Left ventricle myocardium superior (tissue), 1 donor: ENCODE measurements at regions not wholly inside any gene's neighbourhood (a gene's known extent, or its start where the extent isn't known, plus 50 kb on each side); places are given as distances from the start of the nearest gene placed in this dataset.

ENCODE experiments used
- ATAC-seq: fragments of 200-7000 bp; cut with Tn5 transposase; one replicate; pipeline ENCODE4 v1.9.1; 2020; ENCODE audit warnings: mild to moderate bottlenecking, moderate library complexity
- DNase-seq: peaks from one replicate; pipeline ENCODE4 v3.0.0-alpha.2; 2020
- intact Hi-C: fragments of 100-400 bp; cut with micrococcal nuclease; formaldehyde crosslinking; loops from one replicate; pipeline ENCODE4 v1.11.0; 2022
- donor health status: DM: no; HTN: yes; CAD: no; lungs with severe emphysema.

DNA sequence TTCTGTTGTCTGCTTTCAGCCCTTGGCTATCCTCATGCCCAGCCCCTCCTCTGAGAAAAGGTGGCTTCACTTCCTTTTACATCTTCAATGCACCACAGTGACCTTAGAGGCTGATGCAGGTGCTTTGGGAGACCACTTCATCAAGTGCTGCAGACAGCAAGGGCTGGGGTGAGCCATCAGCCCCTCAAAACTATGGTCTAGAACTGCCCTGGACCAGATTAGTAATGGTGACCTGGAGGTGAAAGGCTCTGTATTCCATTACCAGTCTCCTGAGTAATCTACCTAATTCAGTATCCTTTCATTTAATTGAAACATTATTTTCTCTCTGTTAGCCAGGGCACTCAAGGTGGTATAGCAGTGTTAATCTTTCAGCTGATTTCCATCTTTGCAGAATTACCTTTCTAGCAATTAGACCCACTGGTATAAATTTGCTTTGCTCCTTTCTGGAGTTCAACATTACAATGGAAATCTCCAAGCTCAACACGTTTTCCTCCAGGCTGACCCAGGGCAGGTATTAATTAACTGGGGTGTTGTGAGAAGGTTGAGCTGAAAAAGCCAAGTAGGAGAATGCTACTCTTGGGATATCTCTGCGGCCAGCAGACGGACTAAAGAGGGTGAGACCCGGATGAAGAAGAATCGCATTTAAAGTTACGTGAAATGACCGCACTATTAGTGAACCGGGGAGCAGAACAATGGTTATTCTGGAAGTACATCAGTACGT lies 469.0 kb downstream of the MEIS1 start:
- ATAC-seq, result no peak
- no peak for DNase-seq
- intact Hi-C loops, result no loop called here

DNA sequence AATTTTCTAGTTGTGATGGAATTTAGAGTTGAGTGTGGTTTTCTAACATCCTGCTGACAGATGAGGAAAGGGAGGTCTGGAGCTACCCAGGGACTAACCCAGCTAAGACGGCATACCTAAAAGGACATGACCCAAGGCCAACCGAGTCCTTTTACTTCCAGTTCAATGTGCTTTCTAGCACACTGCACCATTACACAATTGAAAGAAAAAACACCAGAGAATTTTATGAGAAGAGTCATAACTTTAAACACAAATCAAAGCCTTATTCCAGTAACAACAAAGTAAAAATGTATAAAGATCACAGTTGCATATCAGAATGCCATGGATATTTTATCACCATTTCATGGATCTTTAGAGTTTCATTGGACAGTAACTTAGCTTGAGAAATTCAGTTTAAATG lies 480.3 kb downstream of the MEIS1 start:
- intact Hi-C loops, result no loop called here
- ATAC-seq, result no peak
- DNase-seq, result no peak

DNA sequence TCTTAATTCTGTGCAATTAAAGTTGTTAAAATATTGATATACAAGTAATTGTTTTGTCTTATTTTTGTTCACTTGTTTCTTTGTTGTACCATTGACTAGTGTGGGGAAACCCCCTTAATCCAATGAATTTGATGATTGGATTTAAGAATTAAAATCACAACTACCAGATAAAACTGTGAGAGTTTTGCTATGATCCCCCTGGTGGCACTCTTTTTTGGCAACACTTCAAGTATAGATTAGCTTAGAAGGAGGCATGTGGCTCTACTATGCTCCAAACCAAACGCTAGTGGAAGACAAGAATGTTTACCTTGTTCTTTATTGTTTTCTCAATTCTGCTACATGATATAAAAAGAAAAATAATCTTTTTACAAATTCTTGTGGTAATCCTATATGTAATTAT lies 477.8 kb upstream of the ETAA1 start:
- no peak for DNase-seq
- intact Hi-C loops, result no loop called here
- no peak for ATAC-seq

DNA sequence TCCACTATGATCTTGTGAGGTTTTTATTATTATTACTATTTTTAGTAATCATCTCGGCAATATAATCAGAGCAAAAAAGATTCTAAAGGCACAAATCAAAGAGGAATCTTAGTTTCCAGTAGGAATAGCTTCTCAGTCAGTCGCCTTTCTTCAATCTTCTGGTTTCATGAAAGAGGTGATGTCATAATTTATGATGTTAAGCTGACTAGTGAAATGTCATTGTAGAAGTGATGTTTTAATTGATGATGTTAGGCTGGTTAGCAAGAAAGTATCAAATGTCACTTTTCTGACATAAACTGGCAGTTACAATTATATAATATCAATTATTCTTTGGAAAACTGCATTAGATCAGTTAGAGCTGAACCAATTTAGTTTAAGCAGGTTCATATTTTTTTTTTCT lies 476.7 kb upstream of the ETAA1 start:
- no peak for DNase-seq
- no peak for ATAC-seq
- intact Hi-C loops, result no loop called here

DNA sequence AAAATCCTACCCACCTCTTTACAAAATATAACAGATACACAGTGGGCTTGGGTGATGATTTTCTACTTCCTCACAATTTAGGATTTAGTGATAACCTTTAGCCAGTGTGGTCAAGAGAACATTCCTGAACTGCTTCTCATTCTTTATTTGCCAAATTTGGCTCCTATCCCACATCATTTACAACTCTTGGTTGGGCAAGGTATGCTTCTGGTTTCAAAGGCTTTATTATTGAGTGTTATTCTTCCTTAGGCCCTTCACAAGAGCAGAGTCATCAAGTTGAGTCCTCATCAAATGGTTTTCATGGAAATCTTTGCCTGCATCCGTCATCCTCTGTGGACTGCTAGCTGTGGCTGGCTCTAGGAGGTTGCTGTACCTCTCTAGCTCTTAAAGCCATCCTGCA lies 472.0 kb upstream of the ETAA1 start:
- intact Hi-C loops, result no loop called here
- no peak for DNase-seq
- ATAC-seq, result no peak

DNA sequence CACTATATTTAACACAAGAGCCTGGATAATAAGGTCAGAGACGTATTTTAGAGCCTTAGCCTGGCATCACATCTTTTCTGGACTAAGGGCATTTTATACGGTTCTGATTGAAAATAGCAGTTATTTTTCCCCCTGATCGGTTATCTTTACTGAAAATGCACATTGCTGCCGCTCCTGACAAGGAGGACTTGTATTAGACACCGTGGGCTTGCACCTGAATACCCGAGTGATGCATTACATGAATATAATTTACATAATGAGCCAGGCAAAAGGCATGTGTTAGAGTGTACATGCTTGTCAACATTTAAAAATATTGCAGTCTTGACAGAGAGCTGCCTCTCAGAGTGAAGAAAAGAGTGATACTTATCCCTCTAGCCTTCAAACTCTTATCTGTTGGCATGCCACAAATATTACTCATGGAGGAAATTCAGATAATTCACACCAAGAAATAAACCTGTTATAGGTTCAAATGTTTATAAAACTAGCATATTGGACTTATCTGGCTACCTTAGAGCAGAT lies 470.5 kb upstream of the ETAA1 start:
- intact Hi-C loops, result no loop called here
- no peak for ATAC-seq
- DNase-seq, result no peak

DNA sequence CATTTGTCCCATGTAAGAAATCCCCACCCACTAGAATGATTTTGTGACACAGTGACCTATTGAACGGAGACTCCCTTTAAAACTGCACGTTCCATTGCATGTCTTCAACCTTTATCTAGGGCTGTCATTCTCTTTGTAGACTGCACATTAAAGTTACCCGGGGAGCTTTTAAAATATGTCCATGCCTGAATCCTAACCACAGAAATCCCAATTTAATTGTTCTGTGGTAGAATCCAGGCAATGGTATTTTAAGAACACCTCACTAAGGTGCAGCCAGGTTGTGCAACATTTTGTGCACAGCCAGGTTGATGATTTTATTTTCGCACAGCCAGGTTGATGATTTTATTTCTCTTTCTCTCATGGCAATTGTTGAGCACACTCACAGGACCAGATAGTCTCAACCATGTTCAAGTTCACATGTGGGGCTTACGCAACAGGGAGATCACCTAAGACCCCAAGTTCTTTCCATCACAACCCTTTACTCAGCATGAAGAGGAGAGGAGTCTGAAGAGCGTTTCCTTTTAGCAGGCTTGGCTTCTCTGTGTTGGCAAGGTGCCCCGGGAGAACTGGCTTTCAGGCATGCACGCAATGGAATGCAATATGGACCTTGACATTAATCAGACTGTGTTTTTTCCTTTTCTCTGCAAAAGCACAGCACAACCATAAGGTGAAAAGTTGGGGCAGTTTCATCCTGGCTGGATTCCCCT lies 467.3 kb upstream of the ETAA1 start:
- intact Hi-C loops, result no loop called here
- ATAC-seq (peak; percentile 41), DNase-seq (peak; percentile 61)

DNA sequence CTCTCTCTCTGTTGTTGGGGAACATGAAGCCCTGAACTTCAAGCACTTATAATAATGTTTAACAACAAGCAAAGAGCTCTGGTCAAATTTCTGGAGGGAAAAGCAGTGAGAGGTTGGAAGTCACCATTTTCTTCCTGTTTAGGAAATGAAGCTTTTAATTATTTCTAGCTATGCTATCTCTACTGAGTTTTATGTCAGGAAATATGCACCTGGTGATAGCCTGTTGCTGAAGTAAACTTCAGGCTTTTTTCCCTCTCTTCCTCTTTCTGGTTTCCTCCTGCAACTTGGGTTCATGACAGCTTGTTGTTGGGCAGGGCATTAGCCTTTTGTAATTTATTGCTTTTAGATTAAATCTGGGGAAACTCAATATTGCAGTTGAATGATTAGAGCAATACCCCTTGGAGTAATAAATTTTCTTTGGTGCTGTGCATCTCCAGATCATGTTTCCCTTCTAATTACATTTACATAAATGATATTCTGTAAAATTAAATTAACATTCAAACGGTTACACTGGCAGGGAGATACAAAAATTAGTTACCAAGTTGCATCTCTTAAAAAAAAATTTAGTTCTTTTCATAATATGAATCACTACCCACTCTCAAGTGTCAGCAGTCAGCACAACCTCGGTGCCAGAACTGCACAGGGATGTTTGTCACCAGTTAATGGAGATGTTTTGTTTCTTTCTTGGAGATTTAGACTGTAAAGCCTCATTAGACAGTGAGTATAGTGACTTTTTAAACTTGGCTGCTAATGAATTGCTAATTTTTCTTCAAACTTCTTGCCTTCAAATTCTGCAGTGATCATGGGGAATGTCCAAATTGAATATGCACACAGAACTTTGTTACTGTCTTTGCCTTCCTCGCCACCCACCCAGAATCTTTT lies 466.6 kb upstream of the ETAA1 start:
- intact Hi-C loops, result no loop called here
- ATAC-seq (no peak), DNase-seq (no peak)

DNA sequence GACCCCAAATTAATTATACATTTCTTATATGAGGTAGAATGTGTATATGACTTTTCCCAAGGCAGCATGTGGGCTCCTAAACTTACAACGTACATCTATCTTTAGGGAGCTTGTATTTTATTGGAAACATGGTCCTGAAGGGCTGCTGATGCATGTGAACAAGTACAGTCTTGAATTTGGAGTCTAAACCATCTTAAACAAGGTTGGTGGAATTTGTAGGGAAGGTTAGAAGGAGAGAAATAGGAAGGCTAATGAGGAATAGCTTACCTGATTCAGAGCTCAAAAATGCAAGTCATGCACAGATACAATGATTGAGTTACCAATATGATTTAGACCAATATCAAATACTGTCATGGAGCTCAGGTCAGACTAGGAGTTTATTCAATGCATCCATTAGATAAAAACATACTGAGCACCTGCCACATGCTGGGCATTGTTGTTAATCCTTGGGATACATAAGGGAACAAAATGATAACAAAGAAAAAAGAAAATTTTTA lies 458.6 kb upstream of the ETAA1 start:
- intact Hi-C loops, result no loop called here
- DNase-seq (no peak), ATAC-seq (no peak)

DNA sequence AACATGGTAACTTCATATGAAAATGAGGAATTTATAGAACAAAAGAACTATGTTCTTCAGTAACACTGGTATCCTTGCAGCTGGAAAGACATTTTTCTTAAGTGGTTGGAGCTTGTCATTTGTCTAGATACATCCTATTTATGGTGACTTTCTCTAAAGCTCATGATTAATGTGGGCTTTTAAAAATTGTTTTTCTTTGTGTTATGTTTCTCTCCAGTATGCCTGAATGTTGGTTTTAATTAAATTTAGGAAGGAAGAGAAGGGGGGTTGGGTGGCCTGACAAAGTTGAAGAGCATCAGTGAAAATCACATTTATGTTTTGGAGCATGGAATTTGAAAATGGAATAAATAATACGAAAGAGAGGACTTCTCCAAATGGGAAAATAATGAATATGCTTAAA lies 457.1 kb upstream of the ETAA1 start:
- intact Hi-C loops, result no loop called here
- ATAC-seq (no peak), DNase-seq (no peak)

DNA sequence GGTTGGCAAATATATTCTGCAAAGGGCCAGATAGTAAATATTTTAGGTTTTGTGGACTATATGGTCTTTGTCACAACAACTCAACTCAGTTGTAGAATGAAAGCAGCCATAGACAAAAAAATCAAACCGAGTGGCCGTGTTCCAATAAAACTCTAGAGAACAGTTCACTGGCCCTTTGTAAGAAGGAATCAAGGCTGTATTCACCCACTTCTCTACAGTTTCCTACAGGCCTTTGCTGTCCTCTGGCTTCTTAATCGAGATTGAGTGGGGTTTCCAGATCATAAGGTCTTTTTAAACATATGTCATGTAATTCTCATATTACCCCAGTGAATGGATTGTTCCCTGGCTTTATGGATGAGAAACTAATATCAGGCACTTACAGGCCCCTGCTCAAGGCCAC lies 448.9 kb upstream of the ETAA1 start:
- ATAC-seq, result no peak
- DNase-seq, result no peak
- intact Hi-C loops, result no loop called here

DNA sequence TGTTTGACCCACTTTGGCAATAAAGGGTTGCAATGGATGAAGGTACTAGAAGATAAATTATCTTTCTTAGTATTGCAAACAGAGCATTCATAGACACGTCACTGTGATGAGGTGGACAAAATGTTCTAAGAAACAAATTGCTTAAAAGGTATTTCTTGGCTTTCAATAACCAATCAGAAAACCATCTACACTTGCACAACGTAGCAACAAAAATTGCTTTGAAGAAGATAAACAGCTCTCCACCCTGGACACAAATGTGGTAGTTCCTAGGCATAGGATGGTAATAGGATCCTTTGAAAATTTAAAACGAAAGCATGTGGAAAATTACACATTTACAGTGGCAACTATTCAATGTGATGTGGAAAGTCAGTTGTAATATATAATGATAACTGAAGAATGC lies 439.9 kb upstream of the ETAA1 start:
- ATAC-seq, result no peak
- intact Hi-C loops, result no loop called here
- DNase-seq, result no peak

DNA sequence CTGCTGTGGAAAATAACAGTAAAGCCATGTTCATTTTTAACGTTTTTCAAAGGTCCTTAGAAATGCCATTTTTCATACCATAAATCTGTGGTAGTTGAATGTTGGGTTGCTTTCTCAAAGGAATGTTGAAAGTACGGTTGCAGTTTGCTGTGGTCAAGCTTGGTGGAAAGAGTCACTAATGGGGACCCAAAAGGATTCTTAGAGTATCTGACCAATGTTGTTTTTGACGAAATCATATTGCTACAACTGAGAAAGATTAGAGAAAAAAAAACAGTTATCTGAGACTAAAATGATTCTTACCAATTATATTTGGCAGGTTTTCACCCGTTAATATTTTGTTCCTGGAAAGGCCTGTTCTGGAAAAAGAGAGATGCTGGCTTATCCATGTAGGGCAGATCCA lies 439.5 kb upstream of the ETAA1 start:
- DNase-seq, result no peak
- ATAC-seq, result no peak
- intact Hi-C loops, result no loop called here

DNA sequence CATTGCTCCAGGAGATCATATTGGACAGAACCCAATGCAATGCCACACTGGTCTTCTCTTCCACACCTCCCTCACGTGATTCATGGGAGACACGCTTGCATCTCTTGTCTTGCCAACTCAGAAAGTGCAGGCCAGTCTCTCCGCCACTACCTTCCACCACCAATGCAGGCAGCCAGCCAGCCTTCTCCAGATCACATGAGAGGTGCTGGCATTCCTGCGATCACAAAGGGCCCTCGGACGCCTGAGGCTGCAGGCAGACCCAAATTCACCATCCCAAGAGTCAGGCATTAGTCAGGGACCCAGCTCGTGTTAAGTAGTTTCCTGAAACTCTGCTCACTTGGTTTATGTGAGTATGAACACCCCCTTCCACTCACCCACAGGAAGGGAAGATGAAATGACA lies 437.0 kb upstream of the ETAA1 start:
- peak; percentile 38 for DNase-seq
- peak; percentile 39 for ATAC-seq

DNA sequence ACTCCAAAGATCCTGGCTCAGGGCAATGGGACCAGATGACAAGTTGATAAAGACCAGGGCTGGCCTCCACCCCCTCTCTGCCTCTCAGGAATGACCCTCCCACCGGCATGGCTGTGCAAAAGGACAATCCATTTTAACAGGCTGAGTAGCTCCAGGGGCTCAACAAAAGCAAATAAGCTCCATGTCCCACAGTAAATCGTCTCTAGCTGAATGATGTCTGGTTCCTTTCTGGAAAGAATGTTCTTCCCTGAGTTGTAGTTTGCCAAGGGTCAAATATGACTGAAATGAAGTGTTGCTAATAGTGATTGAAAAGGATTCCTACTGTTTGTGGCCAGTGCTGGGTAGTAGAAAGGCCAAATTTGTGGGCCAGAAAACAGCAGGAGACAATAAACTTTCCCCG lies 434.4 kb upstream of the ETAA1 start:
- ATAC-seq (no peak), DNase-seq (no peak)
- intact Hi-C loops, result no loop called here

More for the DNA sequence above, 437.0 kb upstream of the ETAA1 start:
- intact Hi-C loops, result no loop called here

DNA sequence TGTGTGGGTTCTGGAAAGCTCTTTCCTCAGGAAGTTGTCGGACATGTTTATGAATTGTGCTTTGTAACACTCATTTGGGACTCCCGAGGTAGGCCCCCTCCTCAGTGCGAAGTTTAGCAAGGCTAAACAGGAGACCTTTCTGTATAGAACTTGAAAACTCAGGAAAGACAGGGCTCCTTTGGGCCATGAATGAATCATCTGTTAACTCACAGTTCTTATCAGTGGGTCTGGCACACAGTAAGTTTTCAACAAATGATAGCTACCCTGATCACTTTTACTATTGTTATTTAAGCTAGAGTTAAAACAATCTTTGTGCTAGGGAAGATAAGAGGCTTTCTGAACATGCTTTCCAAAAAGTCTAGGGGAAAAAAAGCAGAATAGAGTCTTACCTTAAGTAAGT lies 430.5 kb upstream of the ETAA1 start:
- intact Hi-C loops, result no loop called here
- DNase-seq (no peak), ATAC-seq (no peak)

DNA sequence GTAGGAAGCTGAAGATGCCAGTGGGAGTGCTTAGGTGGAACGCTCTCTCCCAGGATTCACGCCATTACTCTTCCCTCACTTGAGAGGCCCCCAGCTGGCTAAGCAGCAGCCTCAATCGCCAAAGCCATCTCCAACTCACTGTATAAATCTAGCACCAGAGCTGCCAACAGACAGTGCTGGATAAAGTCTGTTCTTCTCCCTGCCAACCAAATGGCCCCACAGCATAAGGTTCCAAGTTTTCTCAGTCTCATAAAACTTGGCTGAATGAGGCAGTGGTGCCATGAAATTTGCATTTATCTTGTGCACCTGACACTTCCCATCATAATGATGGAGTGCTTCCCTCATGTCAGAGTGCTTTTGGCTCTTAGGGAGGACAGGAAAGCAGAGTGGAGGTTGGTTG lies 428.2 kb upstream of the ETAA1 start:
- ATAC-seq, result no peak
- intact Hi-C loops, result no loop called here
- DNase-seq, result no peak

DNA sequence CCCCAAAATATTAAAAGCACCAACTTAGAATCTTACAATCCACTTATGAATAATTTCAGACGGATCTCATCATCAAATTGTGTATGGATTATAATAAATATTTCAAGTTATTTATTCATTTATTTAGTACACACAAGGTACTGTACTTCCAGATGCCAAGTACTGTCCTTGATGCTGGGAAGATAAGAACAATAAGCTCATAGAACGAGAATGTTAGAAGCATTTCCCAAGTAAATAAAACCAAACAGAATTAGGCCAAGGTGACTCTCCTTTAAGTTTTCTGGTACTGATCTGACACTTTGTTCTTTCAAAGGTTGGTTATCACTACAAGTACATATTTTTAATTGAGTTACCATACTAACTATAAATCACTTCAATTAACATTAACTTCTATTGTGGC lies 416.1 kb upstream of the ETAA1 start:
- no peak for ATAC-seq
- DNase-seq, result no peak
- intact Hi-C loops, result no loop called here

DNA sequence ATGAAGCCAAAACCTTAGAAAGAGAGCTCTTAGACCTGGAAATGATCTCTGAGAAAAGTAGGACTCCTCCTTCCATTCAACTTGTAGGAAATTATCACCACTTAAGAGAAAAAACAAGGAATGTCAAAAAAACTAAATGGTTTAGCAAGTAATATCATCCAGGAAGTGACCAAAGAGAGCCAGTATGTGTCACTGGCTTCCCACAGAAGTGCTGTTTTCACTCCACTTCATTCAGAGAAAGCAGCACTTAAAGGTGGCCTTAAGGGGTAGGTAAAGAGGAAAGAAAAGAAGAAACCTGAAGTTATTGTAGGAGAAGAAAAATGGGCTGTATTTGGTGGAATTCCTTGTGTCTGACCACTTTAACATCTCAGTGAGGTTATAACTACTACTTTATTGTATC lies 414.4 kb upstream of the ETAA1 start:
- no peak for DNase-seq
- ATAC-seq, result no peak
- intact Hi-C loops, result no loop called here

DNA sequence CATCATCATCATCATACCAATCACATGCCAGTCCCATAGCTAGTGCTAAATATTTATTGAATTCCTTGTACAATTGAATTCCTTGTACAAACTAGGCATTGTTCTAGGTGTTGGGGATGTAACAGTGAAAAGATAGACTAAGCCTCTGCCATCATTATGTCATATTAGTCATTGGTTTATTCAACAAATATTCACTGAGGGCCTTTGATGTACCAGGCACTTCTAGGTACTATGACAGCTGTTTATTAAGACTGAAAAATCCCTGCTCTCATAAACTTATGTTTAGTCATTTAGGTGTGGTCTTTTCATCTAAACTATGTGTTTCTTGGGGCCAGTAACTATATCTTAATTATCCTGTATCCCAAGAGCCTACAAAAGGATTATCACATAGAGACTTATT lies 412.3 kb upstream of the ETAA1 start:
- DNase-seq (no peak), ATAC-seq (no peak)
- intact Hi-C loops, result no loop called here
